Mesenchymal stem cell (in vitro differentiated cells and primary cell): ENCODE measurements at regions not wholly inside any gene's neighbourhood (a gene's known extent, or its start where the extent isn't known, plus 50 kb on each side); places are given as distances from the start of the nearest gene placed in this dataset.
"Not testable (repeated sequence)": the region's sequence is repeated elsewhere in the genome, so short reads cannot be mapped to it uniquely, and the experiment has no call there.

ENCODE experiments used
- DNase-seq: peaks from one replicate; pipeline ENCODE4 v3.0.0-alpha.2; 2013
- H2AFZ ChIP-seq: one replicate; pipeline ENCODE4 v1.6.1; 2013; ENCODE audit warnings: low read depth, mild to moderate bottlenecking, control low read depth, inconsistent platforms, low read length, moderate library complexity
- H2AK5ac ChIP-seq: 2 replicates; pipeline ENCODE4 v1.6.1; 2013; ENCODE audit warnings: low read length, moderate library complexity, mild to moderate bottlenecking, inconsistent platforms; ENCODE audit not compliant: severe bottlenecking
- H2BK120ac ChIP-seq: one replicate; pipeline ENCODE4 v1.6.1; 2013; ENCODE audit warnings: low read depth, mild to moderate bottlenecking, inconsistent platforms, low read length, moderate library complexity
- H2BK12ac ChIP-seq, 2 experiments: one replicate each; pipeline ENCODE4 v1.6.1; 2013; ENCODE audit warnings: inconsistent platforms in 2 of 2, low read length in 2 of 2, mild to moderate bottlenecking in 2 of 2, moderate library complexity in 2 of 2, control low read depth in 1 of 2
- H2BK15ac ChIP-seq: one replicate; pipeline ENCODE4 v1.6.1; 2013; ENCODE audit warnings: mild to moderate bottlenecking, low read depth, inconsistent platforms; ENCODE audit not compliant: poor library complexity, severe bottlenecking
- H2BK5ac ChIP-seq: 2 replicates; pipeline ENCODE4 v1.6.1; 2013; ENCODE audit warnings: low read depth, mild to moderate bottlenecking, low read length, control low read depth, inconsistent platforms; ENCODE audit not compliant: poor library complexity, severe bottlenecking
- H3K14ac ChIP-seq, 2 experiments: one replicate each; pipeline ENCODE4 v1.6.1; 2013; ENCODE audit warnings: inconsistent platforms in 2 of 2, low read length in 2 of 2, control low read depth in 1 of 2, mild to moderate bottlenecking in 1 of 2, moderate library complexity in 1 of 2
- H3K18ac ChIP-seq, 2 experiments: one replicate each; pipeline ENCODE4 v1.6.1; 2013; ENCODE audit warnings: inconsistent platforms in 2 of 2, low read length in 2 of 2, control low read depth in 1 of 2, low read depth in 1 of 2, mild to moderate bottlenecking in 1 of 2
- H3K23ac ChIP-seq, 2 experiments: one replicate each; pipeline ENCODE4 v1.6.1; 2013; ENCODE audit warnings: inconsistent platforms in 2 of 2, low read length in 2 of 2, mild to moderate bottlenecking in 2 of 2, moderate library complexity in 2 of 2, control low read depth in 1 of 2
- H3K27ac ChIP-seq: 2 replicates; pipeline ENCODE4 v1.5.1; 2013; ENCODE audit warnings: mild to moderate bottlenecking, moderate library complexity, low read length, control low read depth, inconsistent platforms; ENCODE audit not compliant: poor library complexity, severe bottlenecking
- H3K27me3 ChIP-seq, 2 experiments: 2 replicates each; pipeline versions ENCODE4 v1.6.1 to v1.7.0; 2013; ENCODE audit warnings: low read length in 2 of 2, mild to moderate bottlenecking in 2 of 2, moderate library complexity in 2 of 2, control low read depth in 1 of 2, inconsistent platforms in 1 of 2; ENCODE audit not compliant: control insufficient read depth in 1 of 2, insufficient read depth in 1 of 2
- H3K36me3 ChIP-seq, 2 experiments: 2 replicates each; pipeline versions ENCODE4 v1.6.1 to v1.7.0; 2013; ENCODE audit warnings: low read length in 2 of 2, control low read depth in 1 of 2, inconsistent platforms in 1 of 2, low read depth in 1 of 2, mild to moderate bottlenecking in 1 of 2; ENCODE audit not compliant: insufficient read depth in 2 of 2, control insufficient read depth in 1 of 2
- H3K4ac ChIP-seq, 2 experiments: one replicate each; pipeline ENCODE4 v1.6.1; 2013; ENCODE audit warnings: inconsistent platforms in 2 of 2, low read length in 2 of 2, mild to moderate bottlenecking in 2 of 2, moderate library complexity in 2 of 2, control low read depth in 1 of 2, low read depth in 1 of 2
- H3K4me1 ChIP-seq: 2 replicates; pipeline ENCODE4 v1.6.1; 2013; ENCODE audit warnings: low read depth, low read length, control low read depth; ENCODE audit not compliant: control insufficient read depth, insufficient read depth
- H3K4me2 ChIP-seq: 2 replicates; pipeline ENCODE4 v1.6.1; 2013; ENCODE audit warnings: low read length, mild to moderate bottlenecking, inconsistent platforms; ENCODE audit not compliant: poor library complexity, severe bottlenecking
- H3K4me3 ChIP-seq, 2 experiments: 2 replicates each; pipeline versions ENCODE4 v1.5.1 to v1.7.0; 2013; ENCODE audit warnings: low read length in 2 of 2, mild to moderate bottlenecking in 2 of 2, control low read depth in 1 of 2, low read depth in 1 of 2; ENCODE audit not compliant: insufficient read depth in 1 of 2
- H3K79me1 ChIP-seq: replicated peaks from 2 replicates; pipeline ENCODE4 v1.6.1; 2013; ENCODE audit warnings: mild to moderate bottlenecking, control low read depth, low read length, inconsistent platforms; ENCODE audit not compliant: poor library complexity, severe bottlenecking
- H3K9ac ChIP-seq: 2 replicates; pipeline ENCODE4 v1.7.0; 2013; ENCODE audit warnings: mild to moderate bottlenecking, low read length, moderate library complexity
- H3K9me3 ChIP-seq: 2 replicates; pipeline ENCODE4 v1.7.0; 2013; ENCODE audit warnings: mild to moderate bottlenecking, low read length; ENCODE audit not compliant: control insufficient read depth
- H4K8ac ChIP-seq: one replicate; pipeline ENCODE4 v1.6.1; 2013; ENCODE audit warnings: inconsistent platforms, mild to moderate bottlenecking, low read length, moderate library complexity
- H4K91ac ChIP-seq: one replicate; pipeline ENCODE4 v1.6.1; 2013; ENCODE audit warnings: mild to moderate bottlenecking, low read length, inconsistent platforms
- WGBS: methylation state at CpG from one replicate; pipeline ENCODE4 v1.1.7; 2013; ENCODE audit warnings: mixed read lengths; 5-methylcytosine and 5-hydroxymethylcytosine counted together

DNA sequence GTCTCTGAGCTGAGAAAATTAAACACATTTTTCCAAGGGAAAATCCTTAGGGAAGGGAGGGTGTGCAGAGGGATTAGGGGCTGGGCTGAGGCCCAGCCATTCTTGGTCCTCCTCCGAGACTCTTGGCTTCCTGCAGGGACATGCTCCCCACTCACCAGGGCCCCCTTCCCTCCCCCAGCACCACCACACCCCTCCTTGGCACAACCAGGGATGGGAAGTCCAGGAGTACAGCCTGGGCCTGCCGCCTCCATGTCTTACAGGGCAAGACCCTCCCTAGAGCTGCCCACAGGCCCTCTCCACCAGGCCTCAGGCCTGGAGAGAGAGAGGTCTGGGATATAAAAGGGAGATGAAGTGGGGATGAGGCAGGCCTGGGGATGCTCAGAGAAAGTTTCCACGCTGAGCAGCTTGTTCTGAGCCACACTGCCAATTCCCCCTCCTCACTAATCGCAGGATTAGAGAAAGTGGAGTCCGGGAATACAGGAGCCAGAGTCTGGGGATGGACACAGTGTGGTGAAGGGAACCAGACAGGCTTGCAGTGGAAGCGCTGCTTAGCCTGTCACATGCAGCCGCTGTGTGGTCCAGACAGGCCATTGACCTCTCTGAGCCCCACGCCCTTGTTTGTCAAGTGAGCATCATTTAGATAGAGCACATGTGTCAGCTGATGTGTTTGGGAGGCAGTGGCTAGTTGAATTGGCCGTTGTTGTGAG is 105.5 kb downstream of the MRPL14 start:
- H2BK5ac ChIP-seq: no peak overlapping the region
- H3K36me3 ChIP-seq: no peaks in the 10 kb centered on the region
- peak overlapping the region; percentile 5 for H3K9ac ChIP-seq
- H3K4ac ChIP-seq: peak overlapping the region in 1 of 2 experiments; percentile 46
- no peaks in the 10 kb centered on the region for H3K27me3 ChIP-seq
- peak overlapping the region in 1 of 2 experiments; percentile 5 for H2BK12ac ChIP-seq
- H3K4me3 ChIP-seq: no peak overlapping the region
- no peaks in the 10 kb centered on the region for H3K79me1 ChIP-seq
- peaks cover 5% of the 10 kb centered on the region for H3K4me1 ChIP-seq
- peaks cover 5% of the 10 kb centered on the region for H3K9me3 ChIP-seq
- no peak overlapping the region for H2BK15ac ChIP-seq
- DNase-seq: no peak
- H4K91ac ChIP-seq: peak overlapping the region; percentile 18
- H2BK120ac ChIP-seq: no peak overlapping the region
- H3K14ac ChIP-seq: no peak overlapping the region
- H2AFZ ChIP-seq: no peak overlapping the region
- no peak overlapping the region for H3K4me2 ChIP-seq
- H3K27ac ChIP-seq: no peak overlapping the region
- H3K18ac ChIP-seq: peak overlapping the region in 1 of 2 experiments; percentile 63
- H4K8ac ChIP-seq: no peak overlapping the region
- 91% methylated on average over 8 of the region's 9 CpGs for WGBS
- H3K23ac ChIP-seq: no peak overlapping the region
- no peak overlapping the region for H2AK5ac ChIP-seq

DNA sequence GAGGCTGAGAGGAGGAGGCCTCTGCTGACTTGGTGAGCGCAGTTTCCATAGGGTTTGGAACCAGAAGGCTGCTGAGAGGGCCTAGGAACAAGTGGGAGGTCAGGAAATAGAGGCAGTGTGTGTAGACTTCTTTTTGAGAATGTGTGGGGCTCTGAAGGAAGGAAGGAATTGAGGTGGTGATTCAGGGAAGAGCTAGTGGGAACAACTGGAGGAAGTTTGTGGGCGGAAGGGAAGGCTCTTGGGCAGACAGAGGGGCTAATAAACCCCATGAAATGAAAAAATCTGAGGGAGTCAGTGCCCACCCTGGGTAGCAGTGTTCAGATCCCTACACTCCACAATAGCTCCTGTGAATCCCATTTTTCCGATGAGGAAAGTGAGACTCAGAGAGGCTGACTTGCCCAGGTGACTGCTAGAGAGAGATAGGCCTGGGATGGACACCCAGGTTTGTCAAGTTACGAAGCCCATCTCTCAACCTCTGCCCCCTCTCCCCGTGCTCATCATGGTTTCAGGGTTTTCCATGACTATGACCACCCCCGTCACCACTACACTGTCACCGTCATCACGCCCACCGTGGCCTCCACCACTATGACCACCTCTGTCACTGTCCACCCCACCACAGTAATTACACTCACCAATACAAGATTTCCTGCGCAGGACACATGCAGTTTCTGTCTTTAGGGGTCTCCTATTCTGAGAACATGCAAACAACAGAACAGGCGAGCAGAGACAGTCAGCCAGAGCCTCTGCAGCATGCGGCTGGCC is 106.4 kb downstream of the MRPL14 start:
- H3K4me2 ChIP-seq: no peak overlapping the region
- H3K4ac ChIP-seq: no peak overlapping the region
- H3K9ac ChIP-seq: no peak overlapping the region
- no peak overlapping the region for H4K8ac ChIP-seq
- peaks cover 5% of the 10 kb centered on the region for H3K9me3 ChIP-seq
- peak overlapping the region in 1 of 2 experiments; percentile 42 for H3K18ac ChIP-seq
- no peak overlapping the region for H4K91ac ChIP-seq
- H2BK15ac ChIP-seq: no peak overlapping the region
- H3K36me3 ChIP-seq: no peaks in the 10 kb centered on the region
- no peak overlapping the region for H2AK5ac ChIP-seq
- H3K27me3 ChIP-seq: no peaks in the 10 kb centered on the region
- DNase-seq: no peak
- no peak overlapping the region for H3K23ac ChIP-seq
- WGBS: 98% methylated on average over 12 of the region's 12 CpGs
- peak overlapping the region in 1 of 2 experiments; percentile 11 for H2BK12ac ChIP-seq
- no peak overlapping the region for H3K27ac ChIP-seq
- no peak overlapping the region for H3K14ac ChIP-seq
- H3K4me1 ChIP-seq: peaks cover 5% of the 10 kb centered on the region
- no peak overlapping the region for H2BK5ac ChIP-seq
- H2BK120ac ChIP-seq: no peak overlapping the region
- H3K79me1 ChIP-seq: no peaks in the 10 kb centered on the region
- no peak overlapping the region for H2AFZ ChIP-seq
- no peak overlapping the region for H3K4me3 ChIP-seq

DNA sequence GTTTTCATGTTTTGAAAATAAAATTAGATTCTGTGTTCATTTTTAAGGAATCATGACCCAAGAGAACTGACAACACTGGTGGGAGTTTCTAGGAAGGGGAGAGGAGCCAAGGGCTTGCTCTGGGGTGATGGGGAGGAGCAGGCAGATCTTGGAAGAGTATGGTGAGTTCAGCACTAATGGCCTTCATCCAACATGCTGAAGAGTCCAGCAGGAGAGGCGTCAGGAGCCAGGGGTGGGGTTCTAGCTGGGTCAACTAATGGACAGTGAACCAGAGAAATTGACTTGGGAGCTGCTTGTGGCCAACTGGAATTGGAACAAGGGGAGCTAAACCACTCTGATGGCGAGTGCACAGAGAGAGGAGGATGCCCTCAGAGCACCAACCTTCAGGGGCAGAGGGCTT is 107.1 kb downstream of the MRPL14 start:
- H2BK120ac ChIP-seq: no peak overlapping the region
- H2AFZ ChIP-seq: no peak overlapping the region
- H3K27me3 ChIP-seq: no peaks in the 10 kb centered on the region
- H4K8ac ChIP-seq: no peak overlapping the region
- H3K4ac ChIP-seq: no peak overlapping the region
- H2BK12ac ChIP-seq: no peak overlapping the region
- H2BK15ac ChIP-seq: peak overlapping the region; percentile 33
- H3K23ac ChIP-seq: no peak overlapping the region
- H3K36me3 ChIP-seq: no peaks in the 10 kb centered on the region
- H3K14ac ChIP-seq: no peak overlapping the region
- H3K27ac ChIP-seq: no peak overlapping the region
- no peak for DNase-seq
- peaks cover 5% of the 10 kb centered on the region for H3K9me3 ChIP-seq
- peaks cover 5% of the 10 kb centered on the region for H3K4me1 ChIP-seq
- no peak overlapping the region for H3K4me3 ChIP-seq
- H2BK5ac ChIP-seq: no peak overlapping the region
- peak overlapping the region in 1 of 2 experiments; percentile 42 for H3K18ac ChIP-seq
- H3K79me1 ChIP-seq: no peaks in the 10 kb centered on the region
- H3K4me2 ChIP-seq: no peak overlapping the region
- 91% methylated on average over 2 of the region's 2 CpGs for WGBS
- H3K9ac ChIP-seq: no peak overlapping the region
- no peak overlapping the region for H4K91ac ChIP-seq
- no peak overlapping the region for H2AK5ac ChIP-seq

DNA sequence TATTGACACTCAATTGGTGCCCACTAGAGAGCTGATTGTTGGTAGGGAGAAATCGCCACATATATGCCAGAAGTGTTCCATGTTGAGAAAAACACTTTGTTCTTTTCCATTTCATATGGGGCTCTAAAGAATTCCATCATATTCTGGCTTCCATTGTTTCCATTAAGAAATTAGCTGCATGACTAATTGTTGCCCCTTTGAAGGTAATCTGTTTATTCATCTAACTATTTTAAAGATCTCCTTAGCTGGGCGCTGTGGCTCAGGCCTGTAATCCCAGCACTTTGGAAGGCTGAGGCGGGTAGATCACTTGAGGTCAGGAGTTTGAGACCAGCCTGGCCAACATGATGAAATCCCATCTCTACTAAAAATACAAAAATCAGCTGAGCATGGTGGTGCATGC is 109.9 kb downstream of the MRPL14 start:
- H3K18ac ChIP-seq, H2AK5ac ChIP-seq, H3K79me1 ChIP-seq, H3K9ac ChIP-seq, H3K4me2 ChIP-seq, H3K27ac ChIP-seq, H4K91ac ChIP-seq, H3K36me3 ChIP-seq, H2AFZ ChIP-seq, H2BK5ac ChIP-seq, H2BK120ac ChIP-seq, H2BK15ac ChIP-seq, H3K23ac ChIP-seq, H3K4me3 ChIP-seq, H3K14ac ChIP-seq, H3K27me3 ChIP-seq, H3K4ac ChIP-seq, H3K4me1 ChIP-seq, H4K8ac ChIP-seq, DNase-seq, H2BK12ac ChIP-seq: not testable (repeated sequence)
- 97% methylated on average over 2 of the region's 3 CpGs for WGBS
- peaks cover 27% of the 10 kb centered on the region for H3K9me3 ChIP-seq
